PC-9 (cell line): ENCODE measurements at regions not wholly inside any gene's neighbourhood (a gene's known extent, or its start where the extent isn't known, plus 50 kb on each side); places are given as distances from the start of the nearest gene placed in this dataset.

Experiments used
- BruUV-seq: library from RNA; stranded (reverse); fragments of 400-500 nt; replicated peaks from 2 replicates; lab custom pipeline; 2021; lab: Mats Ljungman, UMichigan
- CTCF ChIA-PET: fragments of 300-600 bp; sonication (Branson Sonifier 250); formaldehyde crosslinking; loops from one replicate; lab custom pipeline; 2022; ENCODE audit warnings: antibody characterized with exemption; lab: Charles Lee
- POLR2A ChIA-PET: fragments of 300-600 bp; sonication (Branson Sonifier 250); formaldehyde crosslinking; loops from one replicate; lab custom pipeline; 2022; ENCODE audit warnings: antibody characterized with exemption; ENCODE audit not compliant: unreplicated experiment; lab: Charles Lee
- DNase-seq, 2 experiments: peaks; one replicate each; pipeline versions ENCODE4 v3.0.0 to v3.0.0-alpha.2; 2015 to 2022; ENCODE audit warnings: mixed read lengths in 1 of 2
- H2AFZ ChIP-seq: fragments of 200-600 bp; sonication (generic); 2 replicates; pipeline ENCODE4 v1.8.1; 2017; ENCODE audit warnings: antibody characterized with exemption
- H3F3A ChIP-seq: fragments of 200-600 bp; sonication (generic); 2 replicates; pipeline ENCODE4 v1.8.1; 2017; ENCODE audit warnings: antibody characterized with exemption, mild to moderate bottlenecking, low read depth; ENCODE audit not compliant: insufficient read depth
- H3K27ac ChIP-seq: fragments of 200-600 bp; sonication (generic); 2 replicates; pipeline ENCODE4 v1.6.1; 2016; ENCODE audit warnings: mixed run types
- H3K27me3 ChIP-seq: fragments of 200-600 bp; sonication (generic); 2 replicates; pipeline ENCODE4 v1.6.1; 2016; ENCODE audit warnings: low read depth, mixed run types; ENCODE audit not compliant: insufficient read depth
- H3K36me3 ChIP-seq: fragments of 200-600 bp; sonication (generic); 2 replicates; pipeline ENCODE4 v1.6.1; 2016; ENCODE audit warnings: low read depth, mixed run types
- H3K4me1 ChIP-seq: fragments of 200-600 bp; sonication (generic); replicated peaks from 2 replicates; pipeline ENCODE4 v1.6.1; 2016; ENCODE audit warnings: mixed run types; ENCODE audit not compliant: insufficient read depth
- H3K4me2 ChIP-seq: fragments of 200-600 bp; sonication (generic); 2 replicates; pipeline ENCODE4 v1.6.1; 2017; ENCODE audit warnings: mixed run types
- H3K4me3 ChIP-seq: fragments of 200-600 bp; sonication (generic); 2 replicates; pipeline ENCODE4 v1.6.1; 2016; ENCODE audit warnings: mixed run types
- H3K79me2 ChIP-seq: fragments of 200-600 bp; sonication (generic); 2 replicates; pipeline ENCODE4 v1.6.1; 2017; ENCODE audit warnings: low read depth, mixed run types
- H3K9me2 ChIP-seq: fragments of 200-600 bp; sonication (generic); 2 replicates; pipeline ENCODE4 v1.8.1; 2017; ENCODE audit warnings: mild to moderate bottlenecking; ENCODE audit not compliant: insufficient read depth
- H3K9me3 ChIP-seq: fragments of 200-600 bp; sonication (generic); 2 replicates; pipeline ENCODE4 v1.8.1; 2016; ENCODE audit warnings: low read depth; ENCODE audit not compliant: insufficient read depth
- H4K20me1 ChIP-seq: fragments of 200-600 bp; sonication (generic); 2 replicates; pipeline ENCODE4 v1.8.1; 2017; ENCODE audit not compliant: insufficient read depth
- CTCF ChIP-seq: fragments of 200-600 bp; sonication (generic); conservative IDR thresholded peaks from 2 replicates; pipeline ENCODE4 v1.6.1; 2017; ENCODE audit warnings: mixed run types, antibody characterized with exemption, mild to moderate bottlenecking, moderate library complexity
- EZH2 ChIP-seq: fragments of 200-600 bp; sonication (generic); IDR thresholded peaks from 2 replicates; pipeline ENCODE4 v1.8.0; 2017; ENCODE audit warnings: antibody characterized with exemption, low read depth
- intact Hi-C: fragments of 100-400 bp; cut with micrococcal nuclease; formaldehyde crosslinking; loops from one replicate; pipeline ENCODE4 v1.10.0; 2022; ENCODE audit not compliant: unreplicated experiment

GRCh38 chr18:6624661-6625311, 104.7 kb upstream of the ARHGAP28 start:
- no peak overlapping the region for H2AFZ ChIP-seq

GRCh38 chr18:6625481-6625880, 104.0 kb upstream of the ARHGAP28 start:
- H4K20me1 ChIP-seq: no peaks in the 10 kb centered on the region
- no peaks in the 10 kb centered on the region for H3K4me1 ChIP-seq
- H3K36me3 ChIP-seq: no peaks in the 10 kb centered on the region
- intact Hi-C loops: loop anchor here (10.0 kb wide), 1 partner anchor 61 kb away; no protein-coding TSS in a partner anchor
- no TSS peak for BruUV-seq
- TF ChIP-seq EZH2 (no peak), CTCF (no peak)
- CTCF ChIA-PET: no interaction called here
- H3F3A ChIP-seq: no peaks in the 10 kb centered on the region
- POLR2A ChIA-PET: no interaction called here
- no peak overlapping the region for H2AFZ ChIP-seq
- H3K27ac ChIP-seq: no peak overlapping the region
- peaks cover 15% of the 10 kb centered on the region; the same call in 1 of the 2 replicates for H3K27me3 ChIP-seq
- no peaks in the 10 kb centered on the region for H3K9me3 ChIP-seq
- H3K4me3 ChIP-seq: no peak overlapping the region
- H3K9me2 ChIP-seq: no peaks in the 10 kb centered on the region
- no peaks in the 10 kb centered on the region for H3K79me2 ChIP-seq
- no peak overlapping the region for H3K4me2 ChIP-seq
- DNase-seq: no peak

More at GRCh38 chr18:6624661-6625311, 104.7 kb upstream of the ARHGAP28 start:
- Histone ChIP-seq H3K4me1 (no peaks in the 10 kb centered on the region), H4K20me1 (no peaks in the 10 kb centered on the region), H3K4me3 (no peak overlapping the region), H3K36me3 (no peaks in the 10 kb centered on the region), H3K27ac (no peak overlapping the region), H3K9me2 (no peaks in the 10 kb centered on the region), H3K4me2 (no peak overlapping the region), H3K27me3 (peaks cover 15% of the 10 kb centered on the region; the same call in 1 of the 2 replicates), H3K79me2 (no peaks in the 10 kb centered on the region), H3F3A (no peaks in the 10 kb centered on the region), H3K9me3 (no peaks in the 10 kb centered on the region)
- TF ChIP-seq EZH2 (no peak), CTCF (no peak)
- POLR2A ChIA-PET: no interaction called here
- DNase-seq: no peak
- CTCF ChIA-PET: no interaction called here
- intact Hi-C loops: loop anchor here (10.0 kb wide), 1 partner anchor 60 kb away; no protein-coding TSS in a partner anchor
- BruUV-seq: no TSS peak

GRCh38 chr18:6626457-6626856, 103.1 kb upstream of the ARHGAP28 start:
- H3K4me2 ChIP-seq: no peak overlapping the region
- no peak overlapping the region for H3K27ac ChIP-seq
- H3K9me3 ChIP-seq: no peaks in the 10 kb centered on the region
- intact Hi-C loops: loop anchor here (10.0 kb wide), 1 partner anchor 62 kb away; no protein-coding TSS in a partner anchor
- no peak overlapping the region for H3K4me3 ChIP-seq
- no peaks in the 10 kb centered on the region for H3K9me2 ChIP-seq
- TF ChIP-seq CTCF (no peak), EZH2 (no peak)
- no peaks in the 10 kb centered on the region for H3K4me1 ChIP-seq
- CTCF ChIA-PET: no interaction called here
- no peak for DNase-seq
- H3K36me3 ChIP-seq: no peaks in the 10 kb centered on the region
- POLR2A ChIA-PET: no interaction called here
- no peaks in the 10 kb centered on the region for H3K79me2 ChIP-seq
- no peaks in the 10 kb centered on the region for H3F3A ChIP-seq
- H4K20me1 ChIP-seq: no peaks in the 10 kb centered on the region
- no TSS peak for BruUV-seq
- H2AFZ ChIP-seq: no peak overlapping the region
- peaks cover 15% of the 10 kb centered on the region; the same call in 1 of the 2 replicates for H3K27me3 ChIP-seq
